ENCODE measurements at regions not wholly inside any gene's neighbourhood (a gene's known extent, or its start where the extent isn't known, plus 50 kb on each side); places are given as distances from the start of the nearest gene placed in this dataset.

GRCh38 chr10:28354511-28354910 lies 51.6 kb upstream of the MPP7 start:
- Mint-ChIP-seq H3K27ac (no peak overlapping the region), H3K27me3 (ENCODE audit: low read depth) (peaks cover 3% of the 10 kb centered on the region), H3K36me3 (no peaks in the 10 kb centered on the region), H3K9me3 (no peaks in the 10 kb centered on the region), H3K4me3 (no peak overlapping the region), H3K4me1 (no peaks in the 10 kb centered on the region)
- TF ChIP-seq CTCF (IDR thresholded peaks at IDR 0.05; ENCODE audit: unreplicated experiment): no peak
- no peak for DNase-seq (ENCODE audit: low spot score in 2 of 2, unreplicated experiment in 2 of 2)

- TF ChIP-seq CTCF (IDR thresholded peaks at IDR 0.05; ENCODE audit: unreplicated experiment): no peak
- Mint-ChIP-seq H3K27ac (no peak overlapping the region), H3K9me3 (no peaks in the 10 kb centered on the region), H3K27me3 (ENCODE audit: low read depth) (peaks cover 3% of the 10 kb centered on the region), H3K36me3 (no peaks in the 10 kb centered on the region), H3K4me1 (no peaks in the 10 kb centered on the region), H3K4me3 (no peak overlapping the region)
- no peak for DNase-seq (ENCODE audit: low spot score in 2 of 2, unreplicated experiment in 2 of 2)
Observed at GRCh38 chr10:28355376-28355775, 52.5 kb upstream of the MPP7 start.

- DNase-seq (ENCODE audit: low spot score in 2 of 2, unreplicated experiment in 2 of 2): no peak
- no peaks in the 10 kb centered on the region for H3K36me3 Mint-ChIP-seq
- no peak overlapping the region for H3K27ac Mint-ChIP-seq
- H3K4me1 Mint-ChIP-seq: no peaks in the 10 kb centered on the region
- no peaks in the 10 kb centered on the region for H3K9me3 Mint-ChIP-seq
- no peaks in the 10 kb centered on the region for H3K27me3 Mint-ChIP-seq (ENCODE audit: low read depth)
- no peak overlapping the region for H3K4me3 Mint-ChIP-seq
- no peak for TF ChIP-seq CTCF (IDR thresholded peaks at IDR 0.05; ENCODE audit: unreplicated experiment)
Observed at GRCh38 chr10:28359334-28359733, 56.5 kb upstream of the MPP7 start.

GRCh38 chr10:28360175-28360574 lies 57.3 kb upstream of the MPP7 start:
- no peaks in the 10 kb centered on the region for H3K4me1 Mint-ChIP-seq
- no peak overlapping the region for H3K27ac Mint-ChIP-seq
- no peaks in the 10 kb centered on the region for H3K27me3 Mint-ChIP-seq (ENCODE audit: low read depth)
- no peak for DNase-seq (ENCODE audit: low spot score in 2 of 2, unreplicated experiment in 2 of 2)
- no peak for TF ChIP-seq CTCF (IDR thresholded peaks at IDR 0.05; ENCODE audit: unreplicated experiment)
- H3K4me3 Mint-ChIP-seq: no peak overlapping the region
- H3K9me3 Mint-ChIP-seq: no peaks in the 10 kb centered on the region
- no peaks in the 10 kb centered on the region for H3K36me3 Mint-ChIP-seq

- peaks cover 3% of the 10 kb centered on the region for H3K4me1 Mint-ChIP-seq
- no peak for DNase-seq (ENCODE audit: low spot score in 2 of 2, unreplicated experiment in 2 of 2)
- TF ChIP-seq CTCF (IDR thresholded peaks at IDR 0.05; ENCODE audit: unreplicated experiment): no peak
- H3K36me3 Mint-ChIP-seq: no peaks in the 10 kb centered on the region
- H3K9me3 Mint-ChIP-seq: no peaks in the 10 kb centered on the region
- H3K4me3 Mint-ChIP-seq: no peak overlapping the region
- H3K27me3 Mint-ChIP-seq (ENCODE audit: low read depth): peaks cover 2% of the 10 kb centered on the region
- H3K27ac Mint-ChIP-seq: no peak overlapping the region
Observed at GRCh38 chr10:28363376-28363775, 60.5 kb upstream of the MPP7 start.

- DNase-seq (ENCODE audit: low spot score in 2 of 2, unreplicated experiment in 2 of 2): no peak
- no peaks in the 10 kb centered on the region for H3K9me3 Mint-ChIP-seq
- H3K27me3 Mint-ChIP-seq (ENCODE audit: low read depth): peaks cover 2% of the 10 kb centered on the region
- H3K4me3 Mint-ChIP-seq: no peak overlapping the region
- TF ChIP-seq CTCF (IDR thresholded peaks at IDR 0.05; ENCODE audit: unreplicated experiment): no peak
- peaks cover 3% of the 10 kb centered on the region for H3K4me1 Mint-ChIP-seq
- no peaks in the 10 kb centered on the region for H3K36me3 Mint-ChIP-seq
- no peak overlapping the region for H3K27ac Mint-ChIP-seq
Observed at GRCh38 chr10:28365840-28366239, 63.0 kb upstream of the MPP7 start.
